ENCODE measurements at regions not wholly inside any gene's neighbourhood (a gene's known extent, or its start where the extent isn't known, plus 50 kb on each side); places are given as distances from the start of the nearest gene placed in this dataset.

GRCh38 chr2:128835342-128835855, 516.7 kb upstream of the HS6ST1 start:
- Histone ChIP-seq H3K4me3 (no peak overlapping the region), H3K4me1 (replicated peaks in 1 of 2; ENCODE audit: control insufficient read depth in 2 of 2, insufficient read depth in 2 of 2, low read length in 2 of 2) (no peaks in the 10 kb centered on the region), H3K9ac (ENCODE audit: insufficient read depth in 1 of 2, low read depth in 2 of 2, low read length in 2 of 2) (peak overlapping the region in 1 of 2 experiments; percentile 26; a peak in 1 of 4 replicates), H3K79me2 (ENCODE audit: control insufficient read depth, insufficient read depth, low read length) (no peaks in the 10 kb centered on the region), H3K27me3 (ENCODE audit: control insufficient read depth in 2 of 2, insufficient read depth in 2 of 2, low read length in 2 of 2) (peaks cover 0 to 6% of the 10 kb centered on the region in 2 experiments; a peak in 2 of 5 replicates), H3K9me3 (replicated peaks; ENCODE audit: control insufficient read depth, insufficient read depth, low read depth, low read length) (no peaks in the 10 kb centered on the region), H4K20me1 (replicated peaks; ENCODE audit: control insufficient read depth, insufficient read depth, low read length) (no peaks in the 10 kb centered on the region), H2AFZ (ENCODE audit: low read depth, low read length) (no peak overlapping the region), H3K9me1 (ENCODE audit: control insufficient read depth, insufficient read depth, low read length) (no peaks in the 10 kb centered on the region), H3K27ac (ENCODE audit: extremely low read depth, low read depth, low read length) (no peak overlapping the region), H3K4me2 (ENCODE audit: insufficient read depth, low read length) (no peak overlapping the region), H3K36me3 (ENCODE audit: control insufficient read depth, insufficient read depth, low read length) (no peaks in the 10 kb centered on the region)
- CTCF ChIA-PET (ENCODE audit: low intra/inter-chr PET ratio) = no interaction called here
- POLR2A ChIA-PET = interaction anchor here (0.6 kb wide), 1 partner anchor 224 kb away, joined by 4 read pairs; no protein-coding TSS in a partner anchor
- no peak for FAIRE-seq
- intact Hi-C loops (cut with micrococcal nuclease) = no loop called here
- no peak for DNase-seq (ENCODE audit: extremely low read depth in 1 of 4, low spot score in 3 of 4)
- in situ Hi-C loops (cut with MboI) = no loop called here
- ATAC-seq = no peak
- BruUV-seq (replicated peaks) = no TSS peak
- TF ChIP-seq TAL1 (IDR thresholded peaks at IDR 0.05) (no peak), POLR3G (IDR thresholded peaks at IDR 0.05; ENCODE audit: extremely low read depth, insufficient read length, insufficient replicate concordance) (no peak)
- WGBS (ENCODE audit: insufficient coverage, low coverage, missing lambda C conversion rate) = 2% methylated on average over 10 of the region's 10 CpGs

- Histone ChIP-seq H3K9me1 (ENCODE audit: control insufficient read depth, insufficient read depth, low read length) (no peaks in the 10 kb centered on the region), H4K20me1 (replicated peaks; ENCODE audit: control insufficient read depth, insufficient read depth, low read length) (no peaks in the 10 kb centered on the region), H3K4me1 (replicated peaks in 1 of 2; ENCODE audit: control insufficient read depth in 2 of 2, insufficient read depth in 2 of 2, low read length in 2 of 2) (no peaks in the 10 kb centered on the region), H3K27me3 (ENCODE audit: control insufficient read depth in 2 of 2, insufficient read depth in 2 of 2, low read length in 2 of 2) (peaks cover 0 to 6% of the 10 kb centered on the region in 2 experiments; a peak in 2 of 5 replicates), H2AFZ (ENCODE audit: low read depth, low read length) (no peak overlapping the region), H3K36me3 (ENCODE audit: control insufficient read depth, insufficient read depth, low read length) (no peaks in the 10 kb centered on the region), H3K9me3 (replicated peaks; ENCODE audit: control insufficient read depth, insufficient read depth, low read depth, low read length) (no peaks in the 10 kb centered on the region), H3K4me2 (ENCODE audit: insufficient read depth, low read length) (no peak overlapping the region), H3K4me3 (no peak overlapping the region), H3K9ac (ENCODE audit: insufficient read depth in 1 of 2, low read depth in 2 of 2, low read length in 2 of 2) (no peak overlapping the region), H3K79me2 (ENCODE audit: control insufficient read depth, insufficient read depth, low read length) (no peaks in the 10 kb centered on the region), H3K27ac (ENCODE audit: extremely low read depth, low read depth, low read length) (no peak overlapping the region)
- ATAC-seq (no peak), DNase-seq (ENCODE audit: extremely low read depth in 1 of 4, low spot score in 3 of 4) (no peak), FAIRE-seq (no peak)
- 2% methylated on average over 6 of the region's 6 CpGs for WGBS (ENCODE audit: insufficient coverage, low coverage, missing lambda C conversion rate)
- in situ Hi-C loops (cut with MboI) (no loop called here), intact Hi-C loops (cut with micrococcal nuclease) (no loop called here)
- TF ChIP-seq POLR2G (IDR thresholded peaks at IDR 0.05; ENCODE audit: low read depth, low read length) (no peak), C11orf30 (IDR thresholded peaks at IDR 0.05; ENCODE audit: low read depth) (no peak)
- no TSS peak for BruUV-seq (replicated peaks)
- POLR2A ChIA-PET = interaction anchor here (0.7 kb wide), 1 partner anchor 609 kb away, joined by 4 read pairs; no protein-coding TSS in a partner anchor
- CTCF ChIA-PET (ENCODE audit: low intra/inter-chr PET ratio) = interaction anchor here (0.6 kb wide), 1 partner anchor 81 kb away, joined by 3 read pairs; no protein-coding TSS in a partner anchor
Measured at GRCh38 chr2:128835974-128836373, 517.3 kb upstream of the HS6ST1 start.
